ENCODE measurements at regions not wholly inside any gene's neighbourhood (a gene's known extent, or its start where the extent isn't known, plus 50 kb on each side); places are given as distances from the start of the nearest gene placed in this dataset.

DNA sequence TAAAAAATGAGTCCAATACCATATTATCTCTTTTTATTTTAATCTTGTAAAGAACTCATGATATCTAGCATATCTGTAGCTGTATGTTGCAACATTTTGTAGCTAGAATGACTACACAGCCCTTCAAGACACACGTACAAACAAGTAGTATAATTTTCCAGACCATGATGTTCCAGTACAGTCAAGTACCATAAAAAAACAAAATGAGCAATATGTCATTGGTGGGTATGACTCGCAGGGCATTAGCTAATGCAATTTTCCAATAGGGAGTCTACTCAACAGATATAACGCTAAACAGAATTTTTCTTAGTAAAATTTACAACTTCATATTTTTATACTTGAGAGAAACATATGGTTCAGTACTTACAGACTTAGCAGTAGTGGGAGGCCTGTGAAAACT is 53.6 kb upstream of the UGP2 start:
- Mint-ChIP-seq H3K27ac (no peak overlapping the region), H3K4me3 (no peak overlapping the region), H3K4me1 (ENCODE audit: low read depth) (peaks cover 19% of the 10 kb centered on the region), H3K27me3 (no peaks in the 10 kb centered on the region), H3K9me3 (peaks cover 11% of the 10 kb centered on the region), H3K36me3 (ENCODE audit: low read depth) (no peaks in the 10 kb centered on the region)
- intact Hi-C loops (cut with micrococcal nuclease), result no loop called here

DNA sequence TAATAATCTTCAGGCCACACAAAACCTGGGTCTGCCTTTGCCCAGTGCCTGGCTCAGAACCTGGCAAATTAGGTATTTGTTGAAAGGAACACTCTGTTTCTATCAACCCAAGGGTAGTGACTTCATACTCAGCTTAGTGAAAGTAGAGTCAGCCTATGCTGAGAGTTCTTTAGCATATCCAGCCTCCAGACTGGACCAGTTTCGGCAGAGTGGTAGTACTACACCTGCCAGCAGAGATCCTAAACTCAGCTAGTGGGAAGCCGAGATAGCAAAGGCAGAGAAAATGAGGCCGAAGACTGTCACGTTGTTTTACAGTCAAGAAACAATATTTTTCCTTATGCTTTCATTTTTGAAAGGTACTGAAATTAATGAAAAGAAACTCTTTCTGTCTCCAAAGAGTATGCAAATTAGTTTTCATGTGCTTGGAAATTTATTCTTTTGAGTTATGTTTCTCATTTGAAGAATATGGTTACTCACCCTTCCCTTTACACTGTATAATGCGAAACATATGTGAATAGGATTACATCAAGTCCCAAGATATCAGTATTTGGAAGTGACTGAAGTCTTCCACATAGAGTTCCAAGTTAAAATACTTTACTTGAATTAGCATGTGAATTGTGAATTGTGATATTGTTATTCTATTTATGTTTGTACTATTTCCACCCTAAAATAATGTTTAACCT is 52.2 kb upstream of the UGP2 start:
- peaks cover 11% of the 10 kb centered on the region for H3K9me3 Mint-ChIP-seq
- H3K36me3 Mint-ChIP-seq (ENCODE audit: low read depth), result no peaks in the 10 kb centered on the region
- H3K4me1 Mint-ChIP-seq (ENCODE audit: low read depth), result peaks cover 19% of the 10 kb centered on the region

DNA sequence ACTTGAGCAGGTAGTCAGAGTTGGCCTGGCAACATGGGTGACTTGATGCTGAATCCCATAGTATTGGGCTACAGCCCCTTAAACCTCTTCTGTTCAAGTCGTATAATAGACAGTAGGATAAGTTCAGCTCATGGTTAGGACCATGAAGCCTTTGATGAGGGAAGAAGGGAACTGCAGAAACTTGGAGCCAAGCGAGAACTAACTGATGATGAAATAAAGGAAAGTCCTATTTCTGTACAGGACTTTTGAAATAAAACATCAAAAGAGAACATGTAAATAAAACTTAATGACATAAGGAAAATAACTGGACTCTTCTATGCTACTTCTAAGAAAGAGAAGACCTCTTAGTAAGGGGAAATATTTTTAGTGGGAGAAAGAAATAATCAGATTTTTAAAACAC is 51.2 kb upstream of the UGP2 start:
- Mint-ChIP-seq H3K4me1 (ENCODE audit: low read depth) (peaks cover 15% of the 10 kb centered on the region), H3K27ac (no peak overlapping the region), H3K27me3 (no peaks in the 10 kb centered on the region), H3K4me3 (no peak overlapping the region), H3K9me3 (peaks cover 11% of the 10 kb centered on the region), H3K36me3 (ENCODE audit: low read depth) (no peaks in the 10 kb centered on the region)
- intact Hi-C loops (cut with micrococcal nuclease), result no loop called here

More for the DNA sequence above, 52.2 kb upstream of the UGP2 start:
- intact Hi-C loops (cut with micrococcal nuclease), result no loop called here
- no peak overlapping the region for H3K27ac Mint-ChIP-seq
- H3K27me3 Mint-ChIP-seq, result no peaks in the 10 kb centered on the region
- H3K4me3 Mint-ChIP-seq, result no peak overlapping the region

DNA sequence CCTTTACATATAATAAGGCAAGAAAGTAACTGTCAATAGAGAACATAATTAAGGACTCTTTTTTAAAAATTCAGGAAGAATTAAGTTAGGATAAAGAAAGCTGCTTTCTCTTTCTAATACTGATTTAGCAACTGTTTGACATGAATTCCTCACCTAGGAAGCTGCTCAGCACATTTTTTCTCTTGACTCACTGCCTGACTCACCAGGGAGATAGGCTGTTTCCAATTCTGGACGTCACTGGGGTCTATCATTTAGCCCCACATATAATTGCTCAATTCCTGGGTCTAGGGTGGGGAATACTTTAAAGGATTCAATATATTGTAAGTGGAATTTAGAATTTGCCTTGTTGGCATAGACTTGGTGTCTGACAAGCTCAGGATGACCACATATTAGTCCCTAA is 50.8 kb upstream of the UGP2 start:
- peaks cover 15% of the 10 kb centered on the region for H3K4me1 Mint-ChIP-seq (ENCODE audit: low read depth)
- no peaks in the 10 kb centered on the region for H3K27me3 Mint-ChIP-seq
- peaks cover 11% of the 10 kb centered on the region for H3K9me3 Mint-ChIP-seq
- no peaks in the 10 kb centered on the region for H3K36me3 Mint-ChIP-seq (ENCODE audit: low read depth)
- intact Hi-C loops (cut with micrococcal nuclease), result no loop called here
- H3K4me3 Mint-ChIP-seq, result no peak overlapping the region
- H3K27ac Mint-ChIP-seq, result no peak overlapping the region

DNA sequence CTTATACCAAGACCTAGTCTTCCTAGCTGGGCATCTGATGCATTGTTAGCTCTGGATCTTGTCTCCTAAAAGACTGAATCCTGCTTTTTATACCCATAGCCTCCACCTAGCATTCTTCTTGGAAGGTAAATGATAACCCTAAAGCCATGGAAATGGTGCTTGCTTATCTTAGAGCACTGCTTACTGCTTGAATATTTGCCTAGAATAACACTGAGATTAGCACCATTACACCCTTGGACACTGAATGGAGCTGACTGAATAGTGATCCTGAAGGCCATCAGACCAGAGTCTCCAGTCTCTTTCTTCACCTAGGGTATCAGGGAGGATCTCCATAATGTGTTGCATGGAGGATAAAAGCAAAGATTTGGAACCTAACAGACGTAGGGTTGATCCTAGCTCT is 50.3 kb upstream of the UGP2 start:
- no peak overlapping the region for H3K27ac Mint-ChIP-seq
- H3K36me3 Mint-ChIP-seq (ENCODE audit: low read depth), result no peaks in the 10 kb centered on the region
- H3K4me1 Mint-ChIP-seq (ENCODE audit: low read depth), result peaks cover 15% of the 10 kb centered on the region
- intact Hi-C loops (cut with micrococcal nuclease), result no loop called here
- H3K9me3 Mint-ChIP-seq, result peaks cover 11% of the 10 kb centered on the region
- H3K4me3 Mint-ChIP-seq, result no peak overlapping the region
- no peaks in the 10 kb centered on the region for H3K27me3 Mint-ChIP-seq
